GM12878 (cell line): ENCODE measurements at regions not wholly inside any gene's neighbourhood (a gene's known extent, or its start where the extent isn't known, plus 50 kb on each side); places are given as distances from the start of the nearest gene placed in this dataset.

Source experiments
- ATAC-seq: fragments of 200-7000 bp; cut with Tn5 transposase; 3 replicates; pipeline ENCODE4 v1.9.1; 2020; ENCODE audit warnings: mild to moderate bottlenecking, moderate library complexity
- BruUV-seq: library from RNA; stranded (reverse); fragments of 400-500 nt; replicated peaks from 2 replicates; lab custom pipeline; 2021; lab: Mats Ljungman, UMichigan
- CTCF ChIA-PET: fragments of 300-600 bp; sonication (Branson Sonifier 250); formaldehyde crosslinking; extraction: SDS; loops from one replicate; lab custom pipeline; 2021; ENCODE audit warnings: inconsistent platforms; lab: Yijun Ruan, JAX
- POLR2A ChIA-PET: fragments of 350-600 bp; formaldehyde crosslinking; extraction: SDS; loops from one replicate; lab custom pipeline; 2021; ENCODE audit warnings: inconsistent platforms; lab: Charles Lee
- RAD21 ChIA-PET: fragments of 300-600 bp; sonication (Branson Sonifier 250); formaldehyde crosslinking; loops from one replicate; lab custom pipeline; 2023; ENCODE audit warnings: antibody characterized with exemption; ENCODE audit not compliant: unreplicated experiment; lab: Charles Lee
- SMC1A ChIA-PET: fragments of 300-600 bp; sonication (Branson Sonifier 250); formaldehyde crosslinking; loops from one replicate; lab custom pipeline; 2023; ENCODE audit not compliant: unreplicated experiment, uncharacterized antibody; lab: Charles Lee
- DNase-seq: peaks from one replicate; pipeline ENCODE4 v3.0.0-alpha.2; 2011; ENCODE audit warnings: low read depth, low spot score
- FAIRE-seq: peaks from 3 replicates; lab custom pipeline; 2011; peaks lifted over from hg19 to GRCh38; lab: Jason Lieb, UNC
- H2AFZ ChIP-seq: 2 replicates; pipeline ENCODE4 v1.6.0; 2011; ENCODE audit warnings: low read depth, low read length, control low read depth; ENCODE audit not compliant: control insufficient read depth
- H3K27ac ChIP-seq: 2 replicates; pipeline ENCODE4 v1.5.1; 2011; ENCODE audit warnings: control low read depth; ENCODE audit not compliant: control insufficient read depth, insufficient read depth
- H3K27me3 ChIP-seq, 2 experiments: replicated peaks in 1 of 2; 2 replicates each; pipeline versions ENCODE4 v1.6.0 to v1.6.1; 2011; ENCODE audit warnings: low read length in 1 of 2; ENCODE audit not compliant: control insufficient read depth in 2 of 2, insufficient read depth in 2 of 2
- H3K36me3 ChIP-seq, 2 experiments: 2 replicates each; pipeline ENCODE4 v1.5.1; 2011; ENCODE audit warnings: low read length in 1 of 2; ENCODE audit not compliant: control insufficient read depth in 2 of 2, insufficient read depth in 2 of 2
- H3K4me1 ChIP-seq: 2 replicates; pipeline ENCODE4 v1.6.1; 2011; ENCODE audit warnings: mild to moderate bottlenecking, low read length, moderate library complexity, mixed read lengths; ENCODE audit not compliant: control insufficient read depth, insufficient read depth
- H3K4me2 ChIP-seq: 2 replicates; pipeline ENCODE4 v1.6.0; 2011; ENCODE audit warnings: control low read depth; ENCODE audit not compliant: control insufficient read depth, insufficient read depth
- H3K4me3 ChIP-seq: fragments of 200-600 bp; sonication (generic); 2 replicates; pipeline ENCODE4 v1.5.1; 2016
- H3K79me2 ChIP-seq: 2 replicates; pipeline ENCODE4 v1.6.0; 2011; ENCODE audit warnings: low read length; ENCODE audit not compliant: control insufficient read depth, insufficient read depth
- H3K9ac ChIP-seq: 2 replicates; pipeline ENCODE4 v1.8.0; 2011; ENCODE audit warnings: low read length, control low read depth, mixed read lengths; ENCODE audit not compliant: control insufficient read depth, insufficient read depth
- H3K9me3 ChIP-seq: replicated peaks from 3 replicates; pipeline ENCODE4 v1.5.1; 2011; ENCODE audit warnings: mild to moderate bottlenecking, low read length; ENCODE audit not compliant: control insufficient read depth, insufficient read depth
- H4K20me1 ChIP-seq: 2 replicates; pipeline ENCODE4 v1.6.0; 2011; ENCODE audit not compliant: control insufficient read depth, insufficient read depth
- BCLAF1 ChIP-seq: fragments of 450-650 bp; IDR thresholded peaks from 2 replicates; pipeline ENCODE4 v1.6.1; 2017; ENCODE audit warnings: antibody characterized with exemption, mild to moderate bottlenecking, moderate library complexity
- CHD2 ChIP-seq: IDR thresholded peaks from 2 replicates; pipeline ENCODE4 v1.6.1; 2011; ENCODE audit warnings: low read depth, low read length, improper control_type of control experiment, borderline replicate concordance
- HDAC2 ChIP-seq: fragments of 200-600 bp; sonication (generic); IDR thresholded peaks from 2 replicates; pipeline ENCODE4 v1.6.1; 2017
- KAT2A ChIP-seq: conservative IDR thresholded peaks from 2 replicates; pipeline ENCODE4 v1.6.1; 2011; ENCODE audit warnings: low read depth, low read length; ENCODE audit not compliant: control insufficient read depth
- MEF2A ChIP-seq: IDR thresholded peaks from 2 replicates; pipeline ENCODE4 v1.6.1; 2011; ENCODE audit warnings: low read depth, mild to moderate bottlenecking, low read length, moderate library complexity; ENCODE audit not compliant: insufficient read depth
- RCOR1 ChIP-seq: conservative IDR thresholded peaks from 2 replicates; pipeline ENCODE4 v1.6.1; 2012; ENCODE audit warnings: low read depth, low read length, improper control_type of control experiment
- ZBTB11 ChIP-seq: fragments of 450-650 bp; formaldehyde crosslinking; IDR thresholded peaks from 2 replicates; pipeline ENCODE4 v1.5.0; 2022; ENCODE audit warnings: mild to moderate bottlenecking, missing genetic modification characterization
- WGBS: methylation state at CpG from one replicate; pipeline ENCODE4 v1.1.6; 2016; ENCODE audit warnings: low lambda C conversion rate; ENCODE audit not compliant: insufficient replicate concordance, insufficient coverage; ENCODE audit errors: missing lambda C conversion rate; 5-methylcytosine and 5-hydroxymethylcytosine counted together
- in situ Hi-C: fragments of 300-500 bp; cut with MboI; formaldehyde crosslinking; loops from 9 replicates; pipeline ENCODE4 v1.14.3; 2018; ENCODE audit warnings: mixed read lengths
- intact Hi-C: fragments of 100-400 bp; cut with micrococcal nuclease; formaldehyde crosslinking; loops from one replicate; pipeline ENCODE4 v1.14.2; 2022; ENCODE audit not compliant: unreplicated experiment

- no TSS peak for BruUV-seq
- ATAC-seq (no peak), DNase-seq (no peak), FAIRE-seq (no peak)
- SMC1A ChIA-PET = no interaction called here
- no peaks in the 10 kb centered on the region for H3K79me2 ChIP-seq
- H3K9me3 ChIP-seq = no peaks in the 10 kb centered on the region
- no peak for TF ChIP-seq CHD2
- no peak for TF ChIP-seq RCOR1
- no peak for TF ChIP-seq MEF2A
- TF ChIP-seq BCLAF1 = no peak
- no peak for TF ChIP-seq KAT2A
- TF ChIP-seq HDAC2 = no peak
- no peak for TF ChIP-seq ZBTB11 (CRISPR knock-in tag)
- 33% methylated on average over 3 of the region's 3 CpGs for WGBS
- in situ Hi-C loops (no loop called here), intact Hi-C loops (no loop called here)
- POLR2A ChIA-PET = no interaction called here
- H4K20me1 ChIP-seq = no peaks in the 10 kb centered on the region
- H3K4me1 ChIP-seq = no peaks in the 10 kb centered on the region
- RAD21 ChIA-PET = interaction anchor here (1.9 kb wide), 1 partner anchor 127 kb away, joined by 4 read pairs; no protein-coding TSS in a partner anchor
- peaks cover 0 to 2% of the 10 kb centered on the region in 2 experiments; a peak in 2 of 4 replicates for H3K27me3 ChIP-seq
- H2AFZ ChIP-seq = no peak overlapping the region
- no peak overlapping the region for H3K4me3 ChIP-seq
- CTCF ChIA-PET = no interaction called here
- no peak overlapping the region for H3K9ac ChIP-seq
- no peaks in the 10 kb centered on the region for H3K36me3 ChIP-seq
- H3K27ac ChIP-seq = no peak overlapping the region
- no peak overlapping the region for H3K4me2 ChIP-seq
Observed at GRCh38 chr6:109912118-109912517, 66.0 kb upstream of the GPR6 start.
